Parathyroid adenoma (tissue), 2 donors: ENCODE measurements at regions not wholly inside any gene's neighbourhood (a gene's known extent, or its start where the extent isn't known, plus 50 kb on each side); places are given as distances from the start of the nearest gene placed in this dataset.

ENCODE experiments used
- H2AFZ ChIP-seq: fragments of 300-600 bp; sonication (generic); one replicate; pipeline ENCODE4 v1.7.0; 2017; ENCODE audit warnings: antibody characterized with exemption, mild to moderate bottlenecking
- H3K27ac ChIP-seq: fragments of 300-600 bp; sonication (generic); one replicate; pipeline ENCODE4 v1.7.0; 2017
- H3K27me3 ChIP-seq: fragments of 300-600 bp; sonication (generic); one replicate; pipeline ENCODE4 v1.7.0; 2017; ENCODE audit warnings: low read length; ENCODE audit not compliant: control insufficient read depth, insufficient read depth
- H3K36me3 ChIP-seq: fragments of 300-600 bp; sonication (generic); one replicate; pipeline ENCODE4 v1.7.0; 2017; ENCODE audit warnings: low read length; ENCODE audit not compliant: control insufficient read depth, insufficient read depth
- H3K4me1 ChIP-seq: fragments of 300-600 bp; sonication (generic); one replicate; pipeline ENCODE4 v1.7.0; 2017; ENCODE audit warnings: control low read depth
- H3K4me2 ChIP-seq: fragments of 300-600 bp; sonication (generic); one replicate; pipeline ENCODE4 v1.7.0; 2017; ENCODE audit warnings: low read length
- H3K4me3 ChIP-seq: fragments of 300-600 bp; sonication (generic); one replicate; pipeline ENCODE4 v1.7.0; 2017; ENCODE audit warnings: low read depth, low read length
- H3K79me2 ChIP-seq: fragments of 300-600 bp; sonication (generic); one replicate; pipeline ENCODE4 v1.7.0; 2017; ENCODE audit warnings: control low read depth
- H3K9ac ChIP-seq: fragments of 300-600 bp; sonication (generic); one replicate; pipeline ENCODE4 v1.7.0; 2017; ENCODE audit warnings: mild to moderate bottlenecking
- H3K9me3 ChIP-seq: fragments of 300-600 bp; sonication (generic); one replicate; pipeline ENCODE4 v1.7.0; 2017; ENCODE audit warnings: low read length; ENCODE audit not compliant: control insufficient read depth
- TF ChIP-seq, protein P1 (sequence below): fragments of 300-600 bp; sonication (generic); IDR thresholded peaks from one replicate; pipeline ENCODE4 v1.7.0; 2017; ENCODE audit warnings: antibody characterized with exemption, mild to moderate bottlenecking
- donor health status: primary hyperparathyroidism.

DNA sequence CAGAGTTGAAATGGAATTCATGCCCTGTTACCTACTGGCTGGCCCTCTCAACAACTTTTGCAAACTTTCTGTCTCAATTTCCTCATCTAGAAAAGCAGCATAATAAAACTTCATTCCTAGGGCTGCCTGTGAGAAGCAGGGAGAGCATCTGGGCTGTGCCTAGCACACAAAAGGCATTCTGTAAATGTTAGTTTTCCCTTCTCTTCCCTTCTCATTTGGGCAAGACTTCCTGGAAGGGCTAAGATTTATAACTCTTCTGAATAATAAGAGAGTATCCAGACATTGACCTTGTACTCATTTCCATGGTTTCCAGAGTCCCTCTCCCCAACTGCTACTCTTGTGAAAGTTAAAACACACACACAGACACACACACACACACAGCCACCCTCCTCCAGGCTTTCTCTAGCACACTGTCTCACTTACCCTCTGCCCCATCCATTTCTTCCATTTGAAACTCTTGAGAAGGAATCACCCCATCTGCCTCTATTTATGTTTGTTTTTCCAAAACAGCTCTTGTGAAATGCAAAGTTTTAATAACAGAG is 302.1 kb downstream of the SMAD2 start:
- no peaks in the 10 kb centered on the region for H3K4me1 ChIP-seq
- TF ChIP-seq, protein P1, sequence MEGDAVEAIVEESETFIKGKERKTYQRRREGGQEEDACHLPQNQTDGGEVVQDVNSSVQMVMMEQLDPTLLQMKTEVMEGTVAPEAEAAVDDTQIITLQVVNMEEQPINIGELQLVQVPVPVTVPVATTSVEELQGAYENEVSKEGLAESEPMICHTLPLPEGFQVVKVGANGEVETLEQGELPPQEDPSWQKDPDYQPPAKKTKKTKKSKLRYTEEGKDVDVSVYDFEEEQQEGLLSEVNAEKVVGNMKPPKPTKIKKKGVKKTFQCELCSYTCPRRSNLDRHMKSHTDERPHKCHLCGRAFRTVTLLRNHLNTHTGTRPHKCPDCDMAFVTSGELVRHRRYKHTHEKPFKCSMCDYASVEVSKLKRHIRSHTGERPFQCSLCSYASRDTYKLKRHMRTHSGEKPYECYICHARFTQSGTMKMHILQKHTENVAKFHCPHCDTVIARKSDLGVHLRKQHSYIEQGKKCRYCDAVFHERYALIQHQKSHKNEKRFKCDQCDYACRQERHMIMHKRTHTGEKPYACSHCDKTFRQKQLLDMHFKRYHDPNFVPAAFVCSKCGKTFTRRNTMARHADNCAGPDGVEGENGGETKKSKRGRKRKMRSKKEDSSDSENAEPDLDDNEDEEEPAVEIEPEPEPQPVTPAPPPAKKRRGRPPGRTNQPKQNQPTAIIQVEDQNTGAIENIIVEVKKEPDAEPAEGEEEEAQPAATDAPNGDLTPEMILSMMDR, result no peak
- H3K4me2 ChIP-seq, result no peak overlapping the region
- no peak overlapping the region for H2AFZ ChIP-seq
- no peaks in the 10 kb centered on the region for H3K27me3 ChIP-seq
- H3K9me3 ChIP-seq, result no peaks in the 10 kb centered on the region
- H3K27ac ChIP-seq, result no peak overlapping the region
- H3K36me3 ChIP-seq, result no peaks in the 10 kb centered on the region
- H3K79me2 ChIP-seq, result no peaks in the 10 kb centered on the region
- no peak overlapping the region for H3K4me3 ChIP-seq
- H3K9ac ChIP-seq, result no peak overlapping the region

DNA sequence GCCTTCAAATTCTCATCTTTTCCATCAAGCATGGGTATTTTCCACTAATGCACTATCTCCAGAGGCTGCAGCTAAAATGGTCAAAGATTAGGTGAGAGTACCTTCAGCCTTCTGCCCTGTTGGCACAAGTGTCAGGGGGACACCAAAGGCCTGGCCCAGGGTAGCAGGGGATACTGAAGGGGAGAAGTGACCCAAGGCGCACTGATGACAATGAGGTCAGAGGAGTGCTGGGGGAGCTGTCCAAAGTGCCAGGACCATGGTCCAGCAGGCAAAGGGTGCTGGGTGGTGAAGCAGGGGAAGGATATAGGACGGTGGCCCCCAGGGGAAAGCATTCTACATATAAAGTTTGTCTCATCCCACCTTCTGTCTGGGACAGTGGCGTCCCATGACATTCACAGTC is 303.4 kb downstream of the SMAD2 start:
- Histone ChIP-seq H3K4me3 (no peak overlapping the region), H2AFZ (no peak overlapping the region), H3K36me3 (no peaks in the 10 kb centered on the region), H3K79me2 (no peaks in the 10 kb centered on the region), H3K27ac (no peak overlapping the region), H3K4me2 (no peak overlapping the region), H3K9me3 (no peaks in the 10 kb centered on the region), H3K27me3 (no peaks in the 10 kb centered on the region), H3K4me1 (no peaks in the 10 kb centered on the region), H3K9ac (no peak overlapping the region)
- TF ChIP-seq, protein P1, result no peak

DNA sequence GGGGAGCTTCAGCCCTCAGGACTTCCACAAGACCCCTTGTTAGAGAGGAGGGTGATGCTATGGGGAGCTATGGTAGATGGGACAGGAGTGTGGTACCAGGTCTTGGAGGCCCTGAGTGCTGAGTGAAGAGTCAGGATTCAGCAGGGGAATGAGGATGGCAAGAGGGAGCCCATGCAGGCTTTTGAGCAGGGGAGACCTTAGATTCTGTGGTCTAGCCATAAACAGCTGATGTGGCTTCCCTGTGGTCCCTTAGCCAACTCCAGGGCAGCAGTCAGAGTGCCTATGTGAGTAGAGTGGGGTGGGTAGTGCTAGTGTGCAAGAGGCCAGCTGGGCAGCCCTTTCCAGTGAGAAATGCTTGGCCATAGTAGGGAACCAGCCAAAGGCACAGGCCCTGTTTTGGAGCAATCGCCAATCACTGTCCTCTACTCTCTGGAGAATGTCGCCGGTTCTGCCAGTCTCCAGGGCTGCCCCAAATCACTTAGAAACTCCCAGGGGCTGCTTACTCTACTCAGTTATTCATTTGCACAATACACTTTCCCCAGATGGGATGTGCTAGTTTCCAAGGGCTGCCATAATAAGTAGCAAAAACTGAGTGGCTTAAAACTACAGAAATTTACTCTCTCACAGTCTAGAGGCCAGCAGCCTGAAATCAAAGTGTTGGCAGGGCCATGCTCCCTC is 310.5 kb downstream of the SMAD2 start:
- Histone ChIP-seq H3K4me1 (no peaks in the 10 kb centered on the region), H3K9me3 (no peaks in the 10 kb centered on the region), H3K79me2 (no peaks in the 10 kb centered on the region), H3K9ac (no peak overlapping the region), H3K4me2 (no peak overlapping the region), H3K36me3 (no peaks in the 10 kb centered on the region), H2AFZ (no peak overlapping the region), H3K27me3 (no peaks in the 10 kb centered on the region), H3K27ac (no peak overlapping the region), H3K4me3 (no peak overlapping the region)
- TF ChIP-seq, protein P1, result no peak

DNA sequence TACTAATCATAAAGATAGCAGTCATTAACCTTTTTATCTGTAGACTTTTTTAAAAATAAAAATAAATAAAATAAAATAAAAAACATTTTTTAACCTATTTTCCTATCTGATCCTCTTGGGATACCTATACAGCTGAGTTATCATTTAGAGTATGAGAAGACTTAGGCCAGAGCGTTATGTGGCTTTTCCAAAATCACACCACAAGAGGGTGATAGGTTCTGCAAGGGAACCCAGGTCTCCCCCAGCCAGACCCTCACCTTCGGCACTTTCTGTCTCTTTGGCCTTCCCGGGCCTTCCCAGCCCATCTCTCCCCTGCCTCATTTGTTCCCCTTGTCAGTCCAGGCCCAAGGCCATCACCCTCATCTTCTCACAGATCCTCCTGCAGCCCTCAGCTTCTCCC is 311.7 kb downstream of the SMAD2 start:
- Histone ChIP-seq H2AFZ (no peak overlapping the region), H3K9ac (no peak overlapping the region), H3K27ac (no peak overlapping the region), H3K79me2 (no peaks in the 10 kb centered on the region), H3K4me2 (no peak overlapping the region), H3K4me3 (no peak overlapping the region), H3K27me3 (no peaks in the 10 kb centered on the region), H3K4me1 (no peaks in the 10 kb centered on the region), H3K36me3 (no peaks in the 10 kb centered on the region), H3K9me3 (no peaks in the 10 kb centered on the region)
- TF ChIP-seq, protein P1, result no peak

DNA sequence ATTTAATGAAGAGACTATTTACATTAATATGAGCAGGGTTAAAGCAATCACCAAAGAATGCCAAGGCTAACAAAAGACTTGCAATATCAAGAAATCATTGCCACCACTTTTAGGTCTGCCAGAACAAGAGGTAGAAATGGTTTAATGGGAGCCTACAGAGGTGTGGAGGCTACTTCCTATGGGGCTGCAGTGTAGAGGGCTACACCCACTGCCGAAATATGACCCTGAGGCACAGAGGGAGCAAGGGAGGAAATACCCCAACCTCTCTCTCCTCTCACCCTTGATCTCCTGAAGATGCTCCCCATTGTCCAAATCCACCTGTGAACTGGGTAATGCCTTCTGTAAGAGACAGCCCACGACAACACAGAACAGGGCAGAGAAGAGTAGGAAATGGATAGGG is 315.4 kb downstream of the SMAD2 start:
- TF ChIP-seq, protein P1, result no peak
- H3K4me2 ChIP-seq, result no peak overlapping the region
- no peaks in the 10 kb centered on the region for H3K4me1 ChIP-seq
- H3K9ac ChIP-seq, result no peak overlapping the region
- no peak overlapping the region for H2AFZ ChIP-seq
- no peaks in the 10 kb centered on the region for H3K79me2 ChIP-seq
- no peaks in the 10 kb centered on the region for H3K9me3 ChIP-seq
- H3K27ac ChIP-seq, result no peak overlapping the region
- H3K27me3 ChIP-seq, result no peaks in the 10 kb centered on the region
- H3K36me3 ChIP-seq, result no peaks in the 10 kb centered on the region
- H3K4me3 ChIP-seq, result no peak overlapping the region
